ENCODE measurements at regions not wholly inside any gene's neighbourhood (a gene's known extent, or its start where the extent isn't known, plus 50 kb on each side); places are given as distances from the start of the nearest gene placed in this dataset.

DNA sequence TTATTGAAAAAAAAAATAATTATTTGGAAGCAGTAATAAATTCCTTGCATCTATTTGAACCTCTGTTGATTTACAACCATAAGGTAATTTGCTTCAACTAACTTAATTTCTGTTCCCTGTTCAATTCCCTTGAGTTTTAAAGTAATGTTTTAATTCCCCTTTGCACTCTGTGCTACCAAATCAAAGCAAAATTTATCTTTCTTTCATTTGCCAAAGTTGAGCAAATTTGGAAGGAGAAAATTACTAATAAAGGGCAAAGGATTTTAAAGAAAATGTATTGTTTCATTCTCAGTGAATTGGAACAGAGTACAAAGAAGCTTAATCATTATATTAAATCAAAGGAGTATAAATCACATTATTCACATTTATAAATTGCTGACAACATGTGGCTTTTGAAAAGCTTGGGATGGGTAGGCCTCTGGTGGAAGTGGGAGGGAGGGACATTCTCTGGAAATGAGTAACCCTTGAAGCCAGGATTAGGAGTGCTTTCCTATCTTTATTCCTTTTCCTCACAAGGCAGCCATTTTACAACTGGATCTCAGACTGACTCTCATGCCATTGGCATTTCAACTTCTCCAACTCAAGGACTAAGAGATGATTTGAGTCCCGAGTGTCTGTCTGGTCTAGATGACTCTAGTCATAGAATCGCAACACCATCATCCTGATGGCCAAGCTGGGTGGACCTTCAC lies 331.6 kb upstream of the DUSP10 start:
- 91 to 92% methylated on average over 2 of the region's 2 CpGs for WGBS, 2 donors
- Histone ChIP-seq H3K9ac (ENCODE audit: insufficient read depth in 1 of 2, low read length in 2 of 2) (no peak overlapping the region), H3K27ac (ENCODE audit: low read depth in 1 of 2, low read length in 1 of 2) (no peak overlapping the region), H3K4me1 (ENCODE audit: control insufficient read depth in 5 of 5, insufficient read depth in 5 of 5, low read length in 5 of 5) (peaks cover 0 to 10% (median 4%) of the 10 kb centered on the region in 5 donors), H3K27me3 (ENCODE audit: control insufficient read depth in 3 of 3, insufficient read depth in 3 of 3, low read length in 2 of 3) (no peaks in the 10 kb centered on the region), H3K4me3 (no peak overlapping the region), H3K36me3 (ENCODE audit: control insufficient read depth in 4 of 4, insufficient read depth in 4 of 4, low read length in 4 of 4) (no peaks in the 10 kb centered on the region), H3K9me3 (ENCODE audit: control insufficient read depth in 4 of 4, insufficient read depth in 3 of 4, low read length in 3 of 4) (no peaks in the 10 kb centered on the region)
- DNase-seq: no peak
- TF ChIP-seq, protein P1, sequence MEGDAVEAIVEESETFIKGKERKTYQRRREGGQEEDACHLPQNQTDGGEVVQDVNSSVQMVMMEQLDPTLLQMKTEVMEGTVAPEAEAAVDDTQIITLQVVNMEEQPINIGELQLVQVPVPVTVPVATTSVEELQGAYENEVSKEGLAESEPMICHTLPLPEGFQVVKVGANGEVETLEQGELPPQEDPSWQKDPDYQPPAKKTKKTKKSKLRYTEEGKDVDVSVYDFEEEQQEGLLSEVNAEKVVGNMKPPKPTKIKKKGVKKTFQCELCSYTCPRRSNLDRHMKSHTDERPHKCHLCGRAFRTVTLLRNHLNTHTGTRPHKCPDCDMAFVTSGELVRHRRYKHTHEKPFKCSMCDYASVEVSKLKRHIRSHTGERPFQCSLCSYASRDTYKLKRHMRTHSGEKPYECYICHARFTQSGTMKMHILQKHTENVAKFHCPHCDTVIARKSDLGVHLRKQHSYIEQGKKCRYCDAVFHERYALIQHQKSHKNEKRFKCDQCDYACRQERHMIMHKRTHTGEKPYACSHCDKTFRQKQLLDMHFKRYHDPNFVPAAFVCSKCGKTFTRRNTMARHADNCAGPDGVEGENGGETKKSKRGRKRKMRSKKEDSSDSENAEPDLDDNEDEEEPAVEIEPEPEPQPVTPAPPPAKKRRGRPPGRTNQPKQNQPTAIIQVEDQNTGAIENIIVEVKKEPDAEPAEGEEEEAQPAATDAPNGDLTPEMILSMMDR (IDR thresholded peaks at IDR 0.05; ENCODE audit: control extremely low read depth, extremely low read depth): no peak
- ATAC-seq (ENCODE audit: insufficient read depth, low FRiP score): no peak

DNA sequence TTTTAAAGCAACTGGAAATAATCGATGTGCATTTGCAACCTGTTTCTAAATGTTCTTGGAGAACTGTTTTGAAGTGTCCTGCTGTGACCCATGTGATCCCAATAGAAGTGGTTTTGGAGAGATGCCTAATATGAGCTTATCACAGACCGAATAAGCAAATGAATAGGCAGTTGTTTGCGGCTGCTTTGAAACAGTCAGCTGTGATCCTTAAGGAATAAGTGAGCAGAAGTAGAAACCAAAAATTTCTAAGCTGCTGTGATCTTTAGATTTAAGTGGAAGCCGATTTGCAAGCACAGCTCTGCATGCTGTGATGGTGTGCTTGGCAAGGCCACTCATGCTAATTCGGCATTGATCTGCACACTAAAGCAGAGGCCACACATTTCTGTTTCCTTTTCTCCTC lies 329.5 kb upstream of the DUSP10 start:
- Histone ChIP-seq H3K36me3 (ENCODE audit: control insufficient read depth in 4 of 4, insufficient read depth in 4 of 4, low read length in 4 of 4) (no peaks in the 10 kb centered on the region), H3K4me1 (ENCODE audit: control insufficient read depth in 5 of 5, insufficient read depth in 5 of 5, low read length in 5 of 5) (peaks cover 0 to 8% (median 4%) of the 10 kb centered on the region in 5 donors), H3K27me3 (ENCODE audit: control insufficient read depth in 3 of 3, insufficient read depth in 3 of 3, low read length in 2 of 3) (no peaks in the 10 kb centered on the region), H3K9ac (ENCODE audit: insufficient read depth in 1 of 2, low read length in 2 of 2) (no peak overlapping the region), H3K27ac (ENCODE audit: low read depth in 1 of 2, low read length in 1 of 2) (no peak overlapping the region), H3K4me3 (no peak overlapping the region), H3K9me3 (ENCODE audit: control insufficient read depth in 4 of 4, insufficient read depth in 3 of 4, low read length in 3 of 4) (no peaks in the 10 kb centered on the region)
- ATAC-seq (ENCODE audit: insufficient read depth, low FRiP score) (peak; percentile 65), DNase-seq (peak in 2 of 3 donors; percentile 41 to 74)
- TF ChIP-seq, protein P1 (IDR thresholded peaks at IDR 0.05; ENCODE audit: control extremely low read depth, extremely low read depth): no peak
- WGBS, 2 donors: 48 to 75% methylated on average over 5 of the region's 5 CpGs

DNA sequence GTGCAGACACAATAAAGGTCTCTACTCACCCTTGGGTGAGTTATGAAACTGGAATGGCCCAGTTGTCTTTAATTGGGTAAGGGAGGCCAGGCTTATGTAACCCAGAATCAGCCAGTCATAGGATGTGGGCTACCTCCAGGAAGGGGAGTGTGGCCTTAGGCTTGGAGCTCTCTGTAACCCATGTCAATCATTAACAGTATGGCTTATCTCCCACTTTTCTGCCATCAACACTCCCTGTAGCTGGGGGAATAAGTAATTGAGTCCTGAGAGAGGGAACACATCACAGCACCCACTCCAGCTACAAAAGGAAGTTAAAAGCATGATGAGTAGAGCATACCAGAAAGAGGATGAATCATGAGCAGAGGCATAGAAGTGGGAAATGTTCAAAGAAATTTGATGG lies 327.0 kb upstream of the DUSP10 start:
- H3K9ac ChIP-seq (ENCODE audit: insufficient read depth in 1 of 2, low read length in 2 of 2): no peak overlapping the region
- TF ChIP-seq, protein P1 (IDR thresholded peaks at IDR 0.05; ENCODE audit: control extremely low read depth, extremely low read depth): no peak
- no peak overlapping the region for H3K27ac ChIP-seq (ENCODE audit: low read depth in 1 of 2, low read length in 1 of 2)
- DNase-seq (no peak), ATAC-seq (ENCODE audit: insufficient read depth, low FRiP score) (no peak)
- H3K36me3 ChIP-seq (ENCODE audit: control insufficient read depth in 4 of 4, insufficient read depth in 4 of 4, low read length in 4 of 4): no peaks in the 10 kb centered on the region
- H3K9me3 ChIP-seq (ENCODE audit: control insufficient read depth in 4 of 4, insufficient read depth in 3 of 4, low read length in 3 of 4): peaks cover 0 to 7% (median 0%) of the 10 kb centered on the region in 4 donors
- peaks cover 0 to 8% (median 4%) of the 10 kb centered on the region in 5 donors for H3K4me1 ChIP-seq (ENCODE audit: control insufficient read depth in 5 of 5, insufficient read depth in 5 of 5, low read length in 5 of 5)
- no peaks in the 10 kb centered on the region for H3K27me3 ChIP-seq (ENCODE audit: control insufficient read depth in 3 of 3, insufficient read depth in 3 of 3, low read length in 2 of 3)
- no peak overlapping the region for H3K4me3 ChIP-seq

DNA sequence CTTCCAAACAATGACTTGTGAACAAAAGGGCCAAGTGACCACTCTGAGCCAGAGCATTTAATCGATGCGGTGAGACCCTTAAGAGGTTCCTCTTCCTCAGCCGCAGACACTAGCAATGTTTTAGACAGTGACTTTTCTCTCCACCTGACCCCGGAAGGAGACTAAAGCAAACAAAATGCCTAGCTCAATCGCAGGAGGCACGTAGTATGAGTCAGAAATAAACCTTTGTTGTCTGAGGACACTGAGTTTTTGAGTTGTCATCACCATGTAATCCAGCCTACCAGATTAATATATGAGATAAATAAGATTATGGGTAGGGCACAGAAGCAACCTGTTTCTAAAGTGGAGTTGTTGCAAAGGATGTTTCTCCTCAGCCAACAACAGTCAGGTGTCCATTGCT lies 326.2 kb upstream of the DUSP10 start:
- H3K27ac ChIP-seq (ENCODE audit: low read depth in 1 of 2, low read length in 1 of 2): no peak overlapping the region
- TF ChIP-seq, protein P1 (IDR thresholded peaks at IDR 0.05; ENCODE audit: control extremely low read depth, extremely low read depth): no peak
- no peak for ATAC-seq (ENCODE audit: insufficient read depth, low FRiP score)
- H3K36me3 ChIP-seq (ENCODE audit: control insufficient read depth in 4 of 4, insufficient read depth in 4 of 4, low read length in 4 of 4): no peaks in the 10 kb centered on the region
- no peak overlapping the region for H3K4me3 ChIP-seq
- H3K9ac ChIP-seq (ENCODE audit: insufficient read depth in 1 of 2, low read length in 2 of 2): no peak overlapping the region
- peaks cover 0 to 7% (median 0%) of the 10 kb centered on the region in 4 donors for H3K9me3 ChIP-seq (ENCODE audit: control insufficient read depth in 4 of 4, insufficient read depth in 3 of 4, low read length in 3 of 4)
- peaks cover 0 to 8% (median 4%) of the 10 kb centered on the region in 5 donors for H3K4me1 ChIP-seq (ENCODE audit: control insufficient read depth in 5 of 5, insufficient read depth in 5 of 5, low read length in 5 of 5)
- WGBS, 2 donors: 93 to 95% methylated on average over 6 of the region's 6 CpGs
- no peaks in the 10 kb centered on the region for H3K27me3 ChIP-seq (ENCODE audit: control insufficient read depth in 3 of 3, insufficient read depth in 3 of 3, low read length in 2 of 3)
- DNase-seq: no peak

All from lung (tissue), 11 donors.